Hematopoietic multipotent progenitor cell treated with erythropoietin and hydrocortisone succinate and interleukin-3 and kit ligand, for 8 days (in vitro differentiated cells): ENCODE measurements at regions not wholly inside any gene's neighbourhood (a gene's known extent, or its start where the extent isn't known, plus 50 kb on each side); places are given as distances from the start of the nearest gene placed in this dataset.
A peak's percentile ranks its signal among the peaks of the same experiment; 100 is the strongest.
"Not testable (repeated sequence)": the region's sequence is repeated elsewhere in the genome, so short reads cannot be mapped to it uniquely, and the experiment has no call there.

Source experiments
- DNase-seq: peaks from one replicate; pipeline ENCODE4 v3.0.0-alpha.2; 2015

DNA sequence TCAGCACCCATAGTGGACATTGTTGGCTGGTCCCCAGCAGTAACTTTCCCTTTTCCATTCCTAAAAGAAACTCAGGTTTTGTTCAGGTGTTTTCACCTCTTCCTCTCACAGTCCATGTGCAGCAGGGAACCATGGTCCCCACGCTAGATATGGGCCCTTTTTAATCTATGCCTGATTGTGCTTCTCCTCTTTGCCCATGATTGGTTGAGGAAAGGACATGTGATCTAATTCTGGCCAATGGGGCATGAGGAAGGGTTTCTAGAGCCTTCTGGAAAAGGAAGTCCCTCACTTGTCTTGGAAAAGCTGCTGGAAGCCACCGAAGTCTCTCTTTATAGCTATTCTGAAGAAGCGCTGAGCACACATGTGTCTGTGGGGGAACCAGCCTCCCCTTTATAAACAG, 330.7 kb downstream of the ACTR3B start:
- no peak for DNase-seq

DNA sequence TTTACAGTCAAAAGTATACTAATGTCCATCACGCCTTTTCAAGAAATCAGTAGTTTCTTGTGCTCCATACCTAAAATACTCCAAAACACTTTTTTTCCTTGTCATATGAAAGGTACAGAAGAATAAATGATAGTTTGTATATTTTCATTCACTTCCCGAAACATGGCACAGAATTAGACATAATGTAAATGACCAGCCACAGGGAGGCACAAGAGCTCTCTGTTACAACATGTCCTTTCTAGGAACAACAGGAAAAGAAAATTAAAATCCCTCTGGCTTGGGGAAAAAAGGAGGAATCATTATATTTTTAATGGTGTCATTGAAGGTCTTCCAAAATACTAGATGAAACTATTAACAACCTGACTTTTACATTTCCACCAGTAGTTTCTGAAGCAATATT, 331.2 kb downstream of the ACTR3B start:
- DNase-seq, result no peak

DNA sequence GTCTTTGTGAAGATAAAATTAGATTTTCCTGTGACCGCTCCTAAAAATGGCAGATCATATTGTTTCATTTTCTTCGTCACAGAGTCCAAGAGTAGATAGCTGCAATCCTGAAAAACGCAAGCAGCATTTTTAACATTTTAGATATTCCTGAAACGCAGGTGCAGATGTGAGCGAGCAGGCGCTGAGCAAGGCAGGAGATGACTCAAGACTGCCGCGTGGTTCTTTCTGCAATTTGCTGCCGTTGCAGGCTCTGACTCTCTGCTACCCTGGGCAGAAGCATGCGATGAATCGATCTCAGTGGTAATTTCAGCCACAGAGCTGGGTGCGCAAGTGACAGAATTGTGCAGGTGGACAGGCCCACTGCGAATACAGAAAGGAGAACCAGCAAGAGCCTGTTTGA, 331.9 kb downstream of the ACTR3B start:
- no peak for DNase-seq

DNA sequence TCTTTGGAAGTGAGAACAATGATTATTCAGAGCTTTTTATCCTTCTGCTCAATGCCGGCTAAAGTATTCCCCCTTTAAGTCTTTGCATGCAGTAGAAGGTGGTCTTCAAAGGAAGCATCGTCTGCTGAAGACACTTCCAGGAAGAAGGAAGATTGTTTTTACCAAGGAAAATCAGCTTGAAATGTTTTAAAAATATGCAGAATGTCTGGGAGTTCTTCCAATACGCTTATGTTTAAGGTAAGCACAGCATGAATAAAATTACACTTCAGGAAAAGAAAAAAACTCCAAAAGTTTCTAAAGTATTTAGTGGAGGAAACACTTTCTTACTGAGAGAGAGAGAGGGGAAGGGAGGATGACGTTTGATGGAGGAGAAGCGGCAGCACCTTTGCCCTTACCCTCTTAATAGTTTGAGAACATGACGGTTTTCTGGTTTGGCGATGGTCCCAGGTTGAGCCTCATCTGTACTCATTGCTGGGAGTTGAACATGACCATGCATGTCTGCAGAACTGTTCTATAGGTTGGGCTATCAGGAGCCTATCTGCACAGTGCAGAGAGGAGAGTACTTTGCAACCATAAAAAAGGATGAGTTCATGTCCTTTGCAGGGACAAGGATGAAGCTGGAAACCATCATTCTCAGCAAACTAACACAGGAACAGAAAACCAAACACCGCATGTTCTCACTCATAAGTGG, 338.1 kb downstream of the ACTR3B start:
- DNase-seq, result no peak

DNA sequence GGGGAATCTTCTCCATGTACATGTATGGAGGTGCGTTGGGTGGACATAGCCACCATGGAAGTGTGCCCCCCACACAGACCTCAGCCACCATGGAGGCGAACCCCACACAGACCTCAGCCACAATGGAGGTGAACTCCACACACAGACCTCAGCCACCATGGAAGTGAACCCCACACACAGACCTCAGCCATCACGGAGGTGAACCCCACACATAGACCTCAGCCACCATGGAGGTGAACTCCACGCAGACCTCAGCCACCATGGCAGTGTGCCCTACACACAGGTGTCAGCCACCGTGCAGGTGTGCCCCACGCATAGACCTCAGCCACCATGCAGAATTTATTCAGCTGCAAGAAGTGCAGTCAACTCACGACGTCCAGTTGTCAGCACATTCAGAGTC, 339.7 kb downstream of the ACTR3B start:
- no peak for DNase-seq

DNA sequence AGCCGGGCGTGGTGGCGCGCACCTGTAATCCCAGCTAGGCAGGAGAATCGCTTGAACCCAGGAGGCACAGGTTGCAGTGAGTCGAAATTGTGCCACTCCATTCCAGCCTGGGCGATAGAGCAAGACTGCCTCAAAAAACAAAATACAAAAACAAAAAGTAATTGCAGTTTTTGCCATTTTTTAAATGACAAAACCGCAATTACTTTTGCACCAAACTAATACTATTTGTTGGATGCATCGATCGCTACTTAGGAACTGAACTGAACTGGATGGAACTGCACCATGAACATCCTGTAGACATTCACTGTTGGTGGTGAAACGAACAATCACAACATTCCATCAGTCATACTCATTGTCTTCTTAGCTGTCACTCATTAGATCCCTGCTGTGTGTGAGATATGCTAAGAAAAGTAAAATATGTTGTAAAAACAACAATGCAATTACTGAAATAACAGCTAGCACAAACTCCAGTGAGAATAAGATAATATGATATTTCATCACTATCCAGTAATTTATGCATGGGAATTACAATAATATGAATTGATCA, 341.2 kb downstream of the ACTR3B start:
- DNase-seq, result no peak

DNA sequence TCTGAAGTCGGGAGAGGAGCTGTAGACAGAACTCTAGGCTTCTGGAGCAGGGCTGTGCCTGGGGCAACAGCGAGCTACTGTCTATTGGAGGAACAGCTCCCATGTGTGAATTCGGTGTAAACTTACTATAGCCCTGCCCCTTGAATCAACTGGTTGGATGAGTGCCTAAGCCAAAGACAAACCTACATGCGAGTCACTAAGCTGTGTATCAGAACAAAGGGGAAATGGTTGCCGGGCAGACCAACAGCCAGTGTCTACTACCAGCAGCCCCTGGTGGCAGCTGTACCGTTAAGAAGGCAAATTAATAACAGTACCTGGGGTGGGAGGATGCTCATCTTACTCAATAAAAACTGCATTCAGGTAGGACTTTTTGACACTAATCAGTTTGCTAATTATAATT, 343.6 kb downstream of the ACTR3B start:
- DNase-seq, result no peak

DNA sequence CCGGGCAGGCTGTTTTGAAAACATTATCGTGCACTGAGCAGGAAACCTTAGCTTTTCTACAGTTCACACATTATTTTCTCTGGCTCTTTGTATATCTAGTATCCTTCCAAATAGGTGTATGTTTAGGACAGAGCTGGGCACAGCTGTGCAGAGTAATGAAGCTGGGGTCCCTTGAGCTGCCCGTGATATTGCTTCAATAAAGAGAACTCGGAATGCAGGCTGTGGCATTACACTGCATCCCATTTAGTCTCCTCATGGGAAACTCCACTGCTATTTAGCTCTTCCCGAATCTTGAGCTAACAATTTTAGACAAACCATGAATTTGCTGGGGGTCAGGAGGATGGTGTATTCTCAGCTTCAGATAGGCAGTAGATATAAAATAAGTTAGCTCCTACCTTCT, 348.3 kb downstream of the ACTR3B start:
- no peak for DNase-seq

DNA sequence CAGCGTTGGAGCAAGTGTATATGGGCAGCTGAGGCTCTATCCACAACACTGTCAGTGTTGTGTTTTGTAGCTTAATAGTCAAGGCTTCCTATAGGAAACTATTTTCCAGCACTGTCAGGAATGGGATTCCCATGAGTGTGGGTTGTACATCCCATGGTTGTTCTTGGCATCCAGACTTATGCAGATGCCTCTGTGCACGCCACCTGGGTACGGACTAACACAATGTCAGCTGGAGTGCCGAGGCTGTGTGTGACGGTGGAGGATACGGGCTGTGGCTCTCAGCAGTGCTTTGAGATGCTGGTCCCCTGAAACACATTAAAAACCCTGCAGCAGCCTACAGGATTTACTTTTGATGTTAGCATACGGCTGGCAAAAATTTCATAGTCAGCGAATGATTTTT, 350.0 kb downstream of the ACTR3B start:
- DNase-seq, result no peak

DNA sequence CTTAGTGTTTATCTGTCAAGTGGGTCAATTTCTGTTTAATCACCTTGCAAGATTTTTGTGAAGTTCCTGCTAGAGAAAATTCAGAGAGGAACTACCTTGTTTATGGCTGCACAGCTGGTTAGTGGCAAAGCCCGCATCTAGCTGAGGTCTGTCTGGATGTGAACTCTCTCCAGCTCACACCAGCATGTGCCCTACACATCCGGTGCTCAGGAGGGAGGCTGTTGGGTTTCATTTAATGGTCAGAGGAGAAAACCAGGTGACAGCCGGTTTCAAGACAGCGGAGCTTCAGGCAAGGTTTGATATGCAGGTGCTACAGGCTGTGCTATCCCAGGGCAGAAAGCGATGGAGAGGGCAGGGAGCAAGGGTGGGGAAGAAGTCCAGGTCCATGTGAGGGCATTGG, 351.1 kb downstream of the ACTR3B start:
- DNase-seq, result no peak

DNA sequence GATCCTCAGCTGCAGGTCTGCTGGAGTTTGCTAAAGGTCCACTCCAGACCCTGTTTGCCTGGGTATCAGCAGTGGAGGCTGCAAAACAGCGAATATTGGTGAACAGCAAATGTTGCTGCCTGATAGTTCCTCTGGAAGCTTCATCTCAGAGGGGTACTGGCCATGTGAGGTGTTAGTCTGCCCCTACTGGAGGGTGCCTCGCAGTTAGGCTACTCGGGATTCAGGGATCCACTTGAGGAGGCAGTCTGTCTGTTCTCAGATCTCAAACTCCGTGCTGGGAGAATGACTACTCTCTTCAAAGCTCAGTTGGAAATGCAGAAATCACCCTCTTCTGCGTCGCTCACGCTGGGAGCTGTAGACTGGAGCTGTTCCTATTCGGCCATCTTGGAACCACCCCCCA, 362.7 kb downstream of the ACTR3B start:
- not testable (repeated sequence) for DNase-seq

DNA sequence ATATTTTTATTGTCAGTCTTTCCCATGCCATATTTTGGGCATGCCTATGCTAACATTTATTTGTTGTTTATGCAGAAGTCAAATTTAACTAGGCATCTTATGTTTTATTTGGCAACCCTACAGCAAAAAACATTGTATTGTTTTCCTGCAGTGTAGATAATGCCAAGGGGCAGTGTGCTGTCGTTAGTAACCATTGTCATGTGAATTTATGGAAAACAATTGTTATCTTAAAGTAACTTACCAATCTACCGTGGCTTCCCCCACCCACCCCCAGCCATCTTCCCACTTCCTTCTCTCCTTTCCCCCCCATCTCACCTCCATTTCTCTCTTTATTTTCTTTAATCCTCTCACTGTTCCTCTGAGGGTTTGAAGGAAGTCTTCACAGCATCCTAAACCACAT, 370.5 kb downstream of the ACTR3B start:
- no peak for DNase-seq

DNA sequence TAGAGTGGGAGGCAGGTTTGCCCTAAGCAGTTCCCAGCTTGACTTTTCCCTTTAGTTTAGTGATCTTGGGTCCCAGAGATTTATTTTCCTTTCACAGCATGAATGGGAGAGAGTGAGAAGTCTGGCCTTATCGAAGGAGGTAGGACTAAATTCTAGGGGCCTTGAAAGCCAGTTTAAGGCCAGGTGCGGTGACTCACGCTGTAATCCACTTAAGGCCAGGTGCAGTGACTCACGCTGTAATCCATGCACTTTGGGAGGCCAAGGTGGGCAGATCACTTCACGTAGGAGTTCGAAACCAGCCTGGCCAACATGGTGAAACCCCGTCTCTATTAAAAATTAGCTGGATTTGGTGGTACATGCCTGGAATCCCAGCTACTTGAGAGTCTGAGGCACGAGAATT, 392.2 kb downstream of the ACTR3B start:
- no peak for DNase-seq

DNA sequence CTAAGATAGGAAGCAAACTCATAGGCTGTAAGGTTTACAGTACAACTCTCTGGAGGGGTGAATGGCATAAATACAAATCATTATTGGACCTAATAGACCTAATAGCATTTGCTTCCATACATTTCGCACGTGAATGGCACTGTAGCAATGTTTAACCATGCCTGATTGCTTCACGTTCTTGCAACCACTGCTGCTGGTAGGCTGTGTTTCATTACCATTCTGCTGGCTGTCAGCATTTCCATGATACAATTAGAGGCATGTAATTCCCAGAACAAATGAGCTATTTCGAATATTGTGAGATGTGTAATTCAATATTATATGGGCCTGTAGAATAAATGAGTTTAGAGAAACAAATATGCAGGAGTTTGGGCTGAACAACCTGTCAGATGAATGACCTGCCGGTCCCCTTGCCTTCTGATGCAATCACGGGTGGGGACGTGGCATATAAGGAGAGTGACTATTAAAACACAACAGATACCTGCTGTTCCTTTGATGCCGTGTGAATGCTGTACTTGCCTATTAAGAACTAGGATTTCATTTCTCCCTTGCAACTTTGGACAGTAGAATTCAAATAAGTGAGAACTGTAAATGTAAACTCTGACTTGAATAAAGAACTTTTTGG, 393.4 kb downstream of the ACTR3B start:
- DNase-seq, result no peak

DNA sequence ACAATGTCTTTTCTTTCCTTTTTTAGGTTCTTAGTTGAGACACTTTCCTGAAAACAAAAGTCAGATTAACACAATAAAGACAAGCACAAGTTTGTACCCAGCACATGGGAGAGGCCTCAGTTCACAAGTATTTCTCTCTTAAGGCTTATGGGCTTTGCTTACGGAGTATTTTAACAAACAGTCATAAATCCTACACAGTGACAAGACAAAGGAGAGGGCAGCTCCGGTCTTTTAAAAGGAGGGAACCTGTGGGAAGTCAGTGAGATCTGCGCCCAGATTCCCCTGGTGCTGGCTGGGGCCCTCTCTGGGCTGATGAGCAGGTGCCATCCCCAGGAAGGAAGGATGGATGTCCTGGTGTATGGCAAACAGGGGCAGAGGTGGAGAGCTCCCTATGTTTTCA, 398.6 kb downstream of the ACTR3B start:
- DNase-seq, result no peak

DNA sequence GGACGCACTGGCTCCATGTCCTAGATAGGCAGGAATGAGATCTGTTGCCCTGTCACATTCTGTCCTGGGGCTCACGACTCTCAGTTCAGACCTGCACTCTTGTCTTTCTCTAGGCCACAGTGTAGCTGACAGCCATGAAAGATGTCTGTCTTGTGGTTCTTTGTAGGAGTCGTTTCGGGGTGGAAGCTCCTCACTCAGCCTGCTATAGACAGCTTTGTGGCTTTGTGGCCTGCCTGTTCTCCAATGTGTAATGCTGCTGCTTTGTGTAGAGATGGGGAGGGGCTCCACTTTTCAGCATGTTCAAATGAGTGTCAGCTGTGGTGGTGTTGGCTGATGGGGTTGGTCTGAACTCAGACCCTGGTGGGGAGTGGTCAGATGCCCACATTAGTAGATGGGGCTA, 410.7 kb downstream of the ACTR3B start:
- DNase-seq, result no peak

DNA sequence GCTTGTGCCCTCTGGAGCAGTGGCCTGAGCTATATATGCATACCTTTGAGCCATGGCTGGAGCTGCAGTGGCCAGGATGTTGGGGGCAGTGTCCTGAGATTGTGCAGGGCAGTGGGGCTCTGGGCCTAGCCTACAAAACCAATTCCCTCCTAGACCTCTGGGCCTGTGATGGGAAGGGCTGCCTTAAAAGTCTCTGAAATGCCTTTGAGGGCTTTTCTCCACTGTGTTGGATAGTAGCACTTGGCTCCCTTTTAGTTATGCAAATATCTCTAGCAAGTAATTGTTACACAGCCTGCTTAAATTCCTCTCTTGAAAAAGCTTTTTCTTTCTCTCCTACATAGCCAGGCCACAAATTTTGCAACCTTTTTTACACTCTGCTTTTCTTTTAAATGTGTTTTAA, 426.4 kb downstream of the ACTR3B start:
- no peak for DNase-seq

DNA sequence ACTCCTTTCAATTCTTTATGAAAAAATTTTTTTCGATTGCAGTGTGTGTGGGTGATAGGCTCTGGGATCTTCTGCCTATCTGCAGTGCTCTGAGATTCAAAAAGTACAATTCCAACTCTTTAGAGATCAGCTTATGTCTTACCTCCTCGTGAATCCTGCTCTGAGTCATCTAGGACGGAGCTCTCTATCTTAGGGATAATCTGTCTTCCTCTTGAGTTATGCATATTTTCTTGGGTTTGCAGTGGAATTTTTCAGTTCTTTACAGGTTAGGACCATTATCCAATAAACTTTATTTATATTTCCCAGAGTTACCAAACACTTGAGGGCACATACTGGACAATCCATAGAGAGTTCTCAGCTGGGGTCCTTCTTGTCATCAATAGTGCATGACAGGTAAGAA, 428.6 kb downstream of the ACTR3B start:
- DNase-seq, result no peak

DNA sequence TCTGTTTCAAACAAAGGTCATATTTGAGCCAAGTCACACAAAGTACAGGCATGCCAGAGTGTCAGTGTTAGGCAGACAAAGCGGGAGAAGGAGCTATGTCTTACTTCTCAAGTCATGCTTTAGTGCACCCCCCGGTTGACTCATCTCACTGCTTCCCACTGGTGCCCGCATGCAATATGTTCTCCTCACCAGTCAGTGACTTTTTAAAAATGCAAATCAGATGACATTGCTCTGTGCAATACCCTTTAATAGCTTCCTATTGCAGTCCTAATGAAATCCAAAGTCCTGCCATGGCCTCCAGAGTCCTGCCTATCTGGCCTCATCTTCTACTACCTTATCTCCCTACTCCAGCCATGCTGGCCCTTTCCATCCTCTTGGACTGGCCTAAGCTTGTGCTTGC, 429.1 kb downstream of the ACTR3B start:
- DNase-seq, result no peak

DNA sequence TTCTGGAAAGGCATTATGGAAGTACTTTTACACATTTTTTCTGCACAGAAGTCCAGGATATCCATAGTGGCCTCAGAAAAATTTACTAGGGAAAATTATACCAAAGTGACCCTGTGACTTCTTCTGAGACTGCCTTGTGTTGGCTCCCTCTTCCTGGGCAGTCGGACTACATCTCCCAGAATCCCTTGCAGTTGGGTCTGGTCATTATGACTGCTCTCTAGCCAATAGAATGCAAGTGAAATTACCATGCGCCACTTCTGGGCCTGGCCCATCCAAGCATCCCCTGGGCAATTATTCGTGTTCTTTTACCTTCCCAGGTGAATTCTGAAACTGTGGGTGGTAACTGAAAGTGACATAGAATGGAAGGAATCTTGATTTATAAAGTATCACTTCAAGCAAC, 430.9 kb downstream of the ACTR3B start:
- DNase-seq, result peak; percentile 8

DNA sequence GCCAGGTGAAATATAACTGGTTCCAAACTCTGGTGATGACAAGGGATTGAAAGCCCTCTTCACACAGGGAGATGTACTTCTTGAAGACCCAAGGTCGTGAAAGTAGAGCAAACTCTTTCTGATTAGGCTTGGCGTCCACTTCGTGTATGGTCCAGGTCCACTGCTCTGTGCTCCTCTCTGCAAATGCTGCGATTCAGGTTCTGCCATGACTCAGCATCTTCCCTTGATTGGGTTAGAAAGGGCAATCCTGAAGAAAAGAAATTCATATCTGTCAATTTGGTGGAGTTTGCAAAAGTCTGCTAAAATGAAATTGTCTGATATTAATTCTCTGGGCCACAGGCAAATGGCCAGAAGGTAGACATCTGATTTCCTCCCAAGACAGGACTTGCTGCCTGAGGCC, 431.4 kb downstream of the ACTR3B start:
- DNase-seq, result no peak

DNA sequence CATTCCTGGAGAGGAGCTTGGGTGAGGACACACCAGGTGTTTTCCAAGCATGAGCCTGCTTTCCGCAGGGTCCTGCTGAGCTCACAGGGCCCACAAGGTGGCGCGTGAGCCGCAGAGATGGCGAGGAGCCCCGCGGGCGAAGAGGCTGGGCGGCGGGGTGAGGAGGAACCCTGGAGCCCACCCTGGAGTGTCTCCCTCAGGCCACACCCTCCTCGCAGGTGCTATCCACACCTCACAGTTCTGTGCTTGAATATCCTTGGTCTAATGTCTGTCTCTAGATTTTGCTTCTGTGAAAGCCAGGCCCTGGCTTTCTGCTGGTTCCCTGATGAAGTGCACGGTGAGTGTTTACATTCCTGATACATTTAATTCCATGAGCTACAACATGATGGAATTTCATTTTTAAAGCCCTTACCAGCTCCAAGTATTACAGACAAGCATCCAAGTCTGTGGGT, 433.6 kb downstream of the ACTR3B start:
- no peak for DNase-seq

DNA sequence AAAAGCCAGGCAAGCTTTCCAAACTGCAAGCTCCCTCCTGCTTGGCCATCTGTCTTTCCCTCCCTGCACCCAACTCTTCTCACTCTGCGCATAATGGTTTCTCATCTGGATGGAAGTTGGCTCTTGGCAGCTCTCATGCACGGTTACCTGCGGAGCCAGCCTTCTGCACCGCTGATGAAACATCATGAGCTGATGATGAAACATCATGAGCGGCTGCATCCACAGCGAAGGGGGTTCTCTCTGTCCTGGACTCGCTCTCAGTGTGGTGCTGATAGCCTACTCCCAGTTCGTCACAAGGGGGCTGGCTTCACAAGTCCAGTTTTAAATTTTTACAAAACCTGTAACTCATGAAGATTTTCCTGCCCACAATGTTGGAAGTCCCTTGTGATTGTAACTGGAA, 457.5 kb downstream of the ACTR3B start:
- DNase-seq, result no peak

DNA sequence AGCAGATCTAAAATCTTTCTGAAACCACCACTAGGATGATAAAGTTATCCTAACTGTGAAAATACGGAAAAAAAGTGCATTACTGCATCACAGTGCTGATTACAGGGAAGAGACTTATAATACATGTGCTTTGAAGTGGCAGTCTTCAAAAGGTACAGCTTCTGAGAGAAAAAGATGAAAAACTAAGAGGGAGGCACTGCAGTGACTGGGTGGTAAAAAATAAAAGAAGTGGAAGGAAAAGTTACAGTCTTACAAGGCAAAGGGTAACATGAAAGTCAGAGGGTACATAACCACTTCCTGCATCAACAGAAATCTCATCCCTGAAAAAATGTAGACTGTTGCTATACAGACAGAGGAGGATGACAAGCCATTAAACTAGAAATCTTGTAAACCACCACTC, 465.3 kb downstream of the ACTR3B start:
- DNase-seq, result no peak

DNA sequence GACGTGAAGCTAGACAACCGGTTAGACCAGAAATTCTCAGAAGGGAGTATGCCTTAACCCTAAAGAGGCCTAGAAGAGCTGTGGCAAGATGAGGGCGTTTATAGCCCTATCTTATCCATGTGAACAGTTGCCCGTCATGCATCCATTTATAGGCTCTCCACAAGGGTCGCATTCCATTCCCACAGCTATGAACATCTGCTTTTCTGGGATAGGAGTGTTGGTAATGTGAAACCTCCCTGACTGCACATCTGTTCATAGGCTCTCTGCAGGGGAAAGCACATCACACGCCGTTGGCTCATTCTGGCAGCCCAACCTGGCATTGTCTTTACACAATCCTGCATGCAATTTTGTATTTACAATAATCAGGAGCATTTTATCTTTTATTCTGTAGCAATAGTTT, 485.6 kb downstream of the ACTR3B start:
- not testable (repeated sequence) for DNase-seq
